Keratinocyte (primary cell): ENCODE measurements at regions not wholly inside any gene's neighbourhood (a gene's known extent, or its start where the extent isn't known, plus 50 kb on each side); places are given as distances from the start of the nearest gene placed in this dataset.

ENCODE experiments used
- DNase-seq: peaks from one replicate; pipeline ENCODE4 v3.0.0-alpha.2; 2011; ENCODE audit warnings: low read depth, missing footprints, low spot score
- FAIRE-seq: peaks from 2 replicates; lab custom pipeline; 2011; peaks lifted over from hg19 to GRCh38; lab: Jason Lieb, UNC
- H2AFZ ChIP-seq: 2 replicates; pipeline ENCODE4 v1.6.0; 2012; ENCODE audit warnings: low read length, control low read depth, inconsistent platforms; ENCODE audit not compliant: control insufficient read depth
- H3K27ac ChIP-seq: 2 replicates; pipeline ENCODE4 v1.5.1; 2011; ENCODE audit warnings: low read length; ENCODE audit not compliant: control insufficient read depth, insufficient read depth
- H3K27me3 ChIP-seq: 3 replicates; pipeline ENCODE4 v1.6.0; 2011; ENCODE audit warnings: low read length; ENCODE audit not compliant: control insufficient read depth, insufficient read depth; ENCODE audit errors: extremely low read depth
- H3K36me3 ChIP-seq, 2 experiments: 2 replicates in 1 of 2; 3 replicates in 1 of 2; pipeline ENCODE4 v1.5.1; 2011; ENCODE audit warnings: low read length in 2 of 2, mild to moderate bottlenecking in 1 of 2; ENCODE audit not compliant: control insufficient read depth in 2 of 2, insufficient read depth in 2 of 2; ENCODE audit errors: extremely low read depth in 1 of 2
- H3K4me1 ChIP-seq: 3 replicates; pipeline ENCODE4 v1.5.1; 2011; ENCODE audit warnings: low read length; ENCODE audit not compliant: control insufficient read depth, insufficient read depth; ENCODE audit errors: extremely low read depth
- H3K4me2 ChIP-seq: 3 replicates; pipeline ENCODE4 v1.6.0; 2011; ENCODE audit warnings: low read depth, low read length; ENCODE audit not compliant: control insufficient read depth, insufficient read depth; ENCODE audit errors: extremely low read depth
- H3K4me3 ChIP-seq, 3 experiments: fragments of 200-600 bp in 1 of 3; sonication (generic) in 1 of 3; 2 replicates in 2 of 3; 3 replicates in 1 of 3; pipeline ENCODE4 v1.5.1; 2011 to 2016; ENCODE audit warnings: low read length in 3 of 3, mild to moderate bottlenecking in 3 of 3, control low read depth in 2 of 3, inconsistent platforms in 1 of 3, low read depth in 1 of 3, mixed read lengths in 1 of 3, mixed run types in 1 of 3, moderate library complexity in 1 of 3; ENCODE audit not compliant: control insufficient read depth in 2 of 3, insufficient read depth in 2 of 3; ENCODE audit errors: extremely low read depth in 1 of 3
- H3K79me2 ChIP-seq: 2 replicates; pipeline ENCODE4 v1.6.0; 2012; ENCODE audit warnings: low read length; ENCODE audit not compliant: control insufficient read depth, insufficient read depth
- H3K9ac ChIP-seq: 3 replicates; pipeline ENCODE4 v1.6.0; 2011; ENCODE audit warnings: low read length; ENCODE audit not compliant: control insufficient read depth, insufficient read depth; ENCODE audit errors: extremely low read depth
- H3K9me1 ChIP-seq: 3 replicates; pipeline ENCODE4 v1.6.0; 2011; ENCODE audit warnings: low read length; ENCODE audit not compliant: control insufficient read depth, insufficient read depth; ENCODE audit errors: extremely low read depth
- H3K9me3 ChIP-seq: 2 replicates; pipeline ENCODE4 v1.5.1; 2012; ENCODE audit warnings: low read depth, low read length; ENCODE audit not compliant: control insufficient read depth
- H4K20me1 ChIP-seq: 3 replicates; pipeline ENCODE4 v1.6.0; 2011; ENCODE audit warnings: low read length; ENCODE audit not compliant: control insufficient read depth, insufficient read depth; ENCODE audit errors: extremely low read depth
- EZH2 ChIP-seq: IDR thresholded peaks from one replicate; pipeline ENCODE4 v1.6.1; 2012; ENCODE audit warnings: inconsistent platforms, mild to moderate bottlenecking, low read length, moderate library complexity
- dilution Hi-C: fragments of 300-500 bp; cut with MboI; formaldehyde crosslinking; loops from one replicate; pipeline ENCODE4 v1.7.0; 2020; ENCODE audit warnings: low sequenced_read_pairs; ENCODE audit not compliant: extremely low pct_ligation_motif_present
- TF ChIP-seq, protein P1 (sequence below), 3 experiments: IDR thresholded peaks in 1 of 3; conservative IDR thresholded peaks in 1 of 3; optimal IDR thresholded peaks in 1 of 3; 2 replicates in 2 of 3; 3 replicates in 1 of 3; pipeline versions ENCODE3 to v1.5.1; 2011; ENCODE audit warnings: low read length in 3 of 3, mild to moderate bottlenecking in 3 of 3, moderate library complexity in 2 of 3, control low read depth in 1 of 3, inconsistent platforms in 1 of 3; ENCODE audit not compliant: insufficient read depth in 2 of 3; ENCODE audit errors: extremely low read depth in 1 of 3

DNA sequence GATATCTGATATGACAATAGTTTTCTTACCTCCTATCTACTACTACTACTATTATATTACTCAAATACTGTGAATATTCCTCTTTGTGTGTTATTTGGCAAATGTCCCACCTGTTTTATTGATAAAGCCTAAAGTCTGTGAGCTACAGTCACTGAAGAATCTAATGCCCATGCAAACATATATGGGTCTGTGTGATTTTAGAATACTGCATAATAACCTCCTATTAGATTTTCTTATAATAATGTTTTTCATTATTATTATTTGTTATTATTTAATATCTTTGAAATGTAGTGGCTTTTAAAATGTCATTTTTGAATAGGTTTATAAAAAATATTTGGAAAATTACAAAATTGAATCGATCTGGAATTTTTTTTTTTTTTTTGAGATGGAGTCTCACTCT, 1330.8 kb upstream of the MIR17HG start:
- H3K79me2 ChIP-seq, result no peaks in the 10 kb centered on the region
- H3K4me1 ChIP-seq, result no peaks in the 10 kb centered on the region
- no peak overlapping the region for H3K4me2 ChIP-seq
- H3K9me1 ChIP-seq, result no peaks in the 10 kb centered on the region
- no peaks in the 10 kb centered on the region for H4K20me1 ChIP-seq
- no peak overlapping the region for H3K9ac ChIP-seq
- no peaks in the 10 kb centered on the region for H3K36me3 ChIP-seq
- no peak overlapping the region for H3K4me3 ChIP-seq
- dilution Hi-C loops, result no loop called here
- H2AFZ ChIP-seq, result no peak overlapping the region
- no peak overlapping the region for H3K27ac ChIP-seq
- TF ChIP-seq, protein P1, sequence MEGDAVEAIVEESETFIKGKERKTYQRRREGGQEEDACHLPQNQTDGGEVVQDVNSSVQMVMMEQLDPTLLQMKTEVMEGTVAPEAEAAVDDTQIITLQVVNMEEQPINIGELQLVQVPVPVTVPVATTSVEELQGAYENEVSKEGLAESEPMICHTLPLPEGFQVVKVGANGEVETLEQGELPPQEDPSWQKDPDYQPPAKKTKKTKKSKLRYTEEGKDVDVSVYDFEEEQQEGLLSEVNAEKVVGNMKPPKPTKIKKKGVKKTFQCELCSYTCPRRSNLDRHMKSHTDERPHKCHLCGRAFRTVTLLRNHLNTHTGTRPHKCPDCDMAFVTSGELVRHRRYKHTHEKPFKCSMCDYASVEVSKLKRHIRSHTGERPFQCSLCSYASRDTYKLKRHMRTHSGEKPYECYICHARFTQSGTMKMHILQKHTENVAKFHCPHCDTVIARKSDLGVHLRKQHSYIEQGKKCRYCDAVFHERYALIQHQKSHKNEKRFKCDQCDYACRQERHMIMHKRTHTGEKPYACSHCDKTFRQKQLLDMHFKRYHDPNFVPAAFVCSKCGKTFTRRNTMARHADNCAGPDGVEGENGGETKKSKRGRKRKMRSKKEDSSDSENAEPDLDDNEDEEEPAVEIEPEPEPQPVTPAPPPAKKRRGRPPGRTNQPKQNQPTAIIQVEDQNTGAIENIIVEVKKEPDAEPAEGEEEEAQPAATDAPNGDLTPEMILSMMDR (optimal IDR thresholded peaks at IDR 0.05 in 1 of 3, IDR thresholded peaks at IDR 0.05 in 1 of 3, conservative IDR thresholded peaks at IDR 0.05 in 1 of 3; ENCODE audit: extremely low read depth in 1 of 3, insufficient read depth in 2 of 3, low read length in 3 of 3), result no peak
- no peak for TF ChIP-seq EZH2
- H3K27me3 ChIP-seq, result no peaks in the 10 kb centered on the region
- DNase-seq (no peak), FAIRE-seq (no peak)
- no peaks in the 10 kb centered on the region for H3K9me3 ChIP-seq

DNA sequence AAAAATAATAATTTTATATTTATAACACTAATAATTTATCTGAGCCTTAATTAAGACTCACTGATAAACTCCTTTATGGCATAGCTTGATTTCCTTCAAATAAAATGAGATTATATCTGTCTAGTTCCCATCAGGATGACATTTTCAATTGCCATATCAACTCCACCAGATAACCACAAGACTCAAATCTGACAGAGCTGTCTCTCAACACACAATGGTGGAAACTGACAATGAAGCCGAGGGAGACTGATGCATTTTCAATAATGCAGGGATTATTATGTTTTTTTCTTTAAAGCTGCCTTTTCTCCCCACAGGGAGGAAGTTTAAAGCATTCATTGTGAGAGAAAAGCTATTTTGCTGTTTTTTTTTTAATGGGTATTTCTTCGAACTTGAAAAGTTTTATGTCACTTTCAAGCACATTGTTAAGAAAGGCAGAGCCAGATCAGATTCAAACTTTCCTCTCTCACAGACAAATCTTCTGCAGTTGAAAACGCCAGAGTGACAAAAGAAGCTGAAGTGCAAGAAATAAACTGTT, 1326.9 kb upstream of the MIR17HG start:
- no peak overlapping the region for H3K9ac ChIP-seq
- dilution Hi-C loops, result no loop called here
- no peaks in the 10 kb centered on the region for H3K36me3 ChIP-seq
- no peak for FAIRE-seq
- no peak overlapping the region for H3K4me3 ChIP-seq
- H3K4me2 ChIP-seq, result no peak overlapping the region
- no peaks in the 10 kb centered on the region for H3K27me3 ChIP-seq
- H4K20me1 ChIP-seq, result no peaks in the 10 kb centered on the region
- TF ChIP-seq, protein P1 (optimal IDR thresholded peaks at IDR 0.05 in 1 of 3, IDR thresholded peaks at IDR 0.05 in 1 of 3, conservative IDR thresholded peaks at IDR 0.05 in 1 of 3; ENCODE audit: extremely low read depth in 1 of 3, insufficient read depth in 2 of 3, low read length in 3 of 3), result no peak
- TF ChIP-seq EZH2, result no peak
- H3K79me2 ChIP-seq, result no peaks in the 10 kb centered on the region
- no peak for DNase-seq
- no peaks in the 10 kb centered on the region for H3K4me1 ChIP-seq
- H3K9me1 ChIP-seq, result no peaks in the 10 kb centered on the region
- H3K27ac ChIP-seq, result no peak overlapping the region
- H2AFZ ChIP-seq, result no peak overlapping the region
- no peaks in the 10 kb centered on the region for H3K9me3 ChIP-seq
